Right lobe of liver (tissue), 6 donors: ENCODE measurements at regions not wholly inside any gene's neighbourhood (a gene's known extent, or its start where the extent isn't known, plus 50 kb on each side); places are given as distances from the start of the nearest gene placed in this dataset.

Experiments
- ATAC-seq, 4 donors: fragments of 200-7000 bp; cut with Tn5 transposase; one replicate each; pipeline ENCODE4 v1.9.1; 2020; ENCODE audit warnings: mild to moderate bottlenecking in 4 of 4, moderate library complexity in 4 of 4
- DNase-seq, 3 donors: peaks; one replicate each; pipeline ENCODE4 v3.0.0-alpha.2; 2020
- H3K27ac ChIP-seq, 3 donors: fragments of 200-600 bp; one replicate each; pipeline ENCODE4 v1.8.0; 2022
- H3K27me3 ChIP-seq, 2 donors: fragments of 200-600 bp; one replicate each; pipeline ENCODE4 v1.8.0; 2022
- H3K36me3 ChIP-seq, 4 donors: fragments of 200-600 bp; sonication (generic) in 1 of 4; one replicate each; pipeline versions ENCODE4 v1.5.1 to v1.8.0; 2017 to 2022; ENCODE audit warnings: control low read depth in 1 of 4
- H3K4me1 ChIP-seq, 4 donors: fragments of 200-600 bp; sonication (generic) in 1 of 4; one replicate each; pipeline versions ENCODE4 v1.5.1 to v1.8.0; 2017 to 2022; ENCODE audit warnings: control low read depth in 1 of 4
- H3K4me3 ChIP-seq, 3 donors: fragments of 200-600 bp; one replicate each; pipeline ENCODE4 v1.8.0; 2022
- H3K9me3 ChIP-seq, 4 donors: fragments of 200-600 bp; sonication (generic) in 1 of 4; one replicate each; pipeline versions ENCODE4 v1.5.1 to v1.8.0; 2017 to 2022; ENCODE audit warnings: control low read depth in 1 of 4
- CTCF ChIP-seq, 4 donors: fragments of 200-600 bp in 3 of 4; fragments of 450-650 bp in 1 of 4; IDR thresholded peaks; one replicate each; pipeline versions ENCODE4 v1.5.1 to v1.8.0; 2016 to 2022; ENCODE audit warnings: antibody characterized with exemption in 4 of 4, mild to moderate bottlenecking in 2 of 4
- POLR2A ChIP-seq: fragments of 450-650 bp; IDR thresholded peaks from one replicate; pipeline ENCODE4 v1.6.1; 2017; ENCODE audit warnings: antibody characterized with exemption, mild to moderate bottlenecking
- WGBS: methylation state at CpG from one replicate; pipeline ENCODE4 v1.1.6; 2018; ENCODE audit warnings: low coverage, low lambda C conversion rate; ENCODE audit not compliant: insufficient coverage; ENCODE audit errors: missing lambda C conversion rate; 5-methylcytosine and 5-hydroxymethylcytosine counted together
- intact Hi-C, 2 donors: fragments of 100-400 bp; cut with DNase I; formaldehyde crosslinking; loops; one replicate each; pipeline versions ENCODE4 v1.11.2 to v1.14.1; 2022
- donor health status: DM: no; HTN: yes; CAD: no.
- donor health status: DM: no; HTN: no; CAD: no.
- donor health status: DM: no; HTN: no; CAD: no.
- donor health status: DM: no; HTN: yes; CAD: no.
- donor health status: DM: no; HTN: yes; CAD: no.

DNA sequence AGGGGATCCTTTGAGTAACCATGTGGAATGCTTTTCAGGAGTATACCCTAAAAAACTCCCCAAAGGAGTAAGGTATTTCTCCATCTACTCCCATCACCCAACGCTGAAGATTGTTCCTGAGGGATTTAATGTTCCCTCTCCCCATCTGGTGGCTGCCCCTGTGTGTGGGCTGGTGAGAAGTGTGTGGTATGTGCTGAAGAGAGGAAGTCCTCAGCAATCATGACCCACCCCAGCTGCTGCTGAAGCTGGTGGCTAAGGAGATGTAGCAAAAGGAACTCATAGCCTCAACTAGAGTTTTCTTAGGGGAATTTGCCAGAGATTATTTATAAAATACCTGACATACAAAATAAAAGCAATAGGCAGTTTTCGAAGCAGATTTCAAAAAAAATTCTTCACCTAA, 114.3 kb upstream of the JAG1 start:
- peaks cover 0 to 16% (median 0%) of the 10 kb centered on the region in 4 donors for H3K4me1 ChIP-seq
- H3K36me3 ChIP-seq, result no peaks in the 10 kb centered on the region
- H3K27ac ChIP-seq, result no peak overlapping the region
- H3K27me3 ChIP-seq, result no peaks in the 10 kb centered on the region
- no peak overlapping the region for H3K4me3 ChIP-seq
- no peak for TF ChIP-seq POLR2A
- TF ChIP-seq CTCF (IDR thresholded peaks at IDR 0.05), result no peak
- H3K9me3 ChIP-seq, result no peaks in the 10 kb centered on the region
- intact Hi-C loops, result no loop called here
- DNase-seq (no peak), ATAC-seq (no peak)
- 79% methylated on average over 2 of the region's 2 CpGs for WGBS

- Histone ChIP-seq H3K27ac (no peak overlapping the region), H3K27me3 (no peaks in the 10 kb centered on the region), H3K4me3 (no peak overlapping the region), H3K36me3 (no peaks in the 10 kb centered on the region), H3K9me3 (no peaks in the 10 kb centered on the region), H3K4me1 (peaks cover 0 to 16% (median 0%) of the 10 kb centered on the region in 4 donors)
- 89% methylated on average over 4 of the region's 4 CpGs for WGBS
- DNase-seq (no peak), ATAC-seq (no peak)
- TF ChIP-seq CTCF (IDR thresholded peaks at IDR 0.05), result no peak
- TF ChIP-seq POLR2A, result no peak
- intact Hi-C loops, result no loop called here
Measured at GRCh38 chr20:10788877-10789276, 115.1 kb upstream of the JAG1 start.

- Histone ChIP-seq H3K4me1 (peaks cover 0 to 11% (median 0%) of the 10 kb centered on the region in 4 donors), H3K9me3 (no peaks in the 10 kb centered on the region), H3K4me3 (no peak overlapping the region), H3K27ac (no peak overlapping the region), H3K27me3 (no peaks in the 10 kb centered on the region), H3K36me3 (no peaks in the 10 kb centered on the region)
- ATAC-seq (no peak), DNase-seq (no peak)
- WGBS, result 88% methylated on average over 1 of the region's 1 CpG
- TF ChIP-seq POLR2A (no peak), CTCF (IDR thresholded peaks at IDR 0.05) (no peak)
- intact Hi-C loops, result no loop called here
Measured at GRCh38 chr20:10789386-10789785, 115.6 kb upstream of the JAG1 start.

DNA sequence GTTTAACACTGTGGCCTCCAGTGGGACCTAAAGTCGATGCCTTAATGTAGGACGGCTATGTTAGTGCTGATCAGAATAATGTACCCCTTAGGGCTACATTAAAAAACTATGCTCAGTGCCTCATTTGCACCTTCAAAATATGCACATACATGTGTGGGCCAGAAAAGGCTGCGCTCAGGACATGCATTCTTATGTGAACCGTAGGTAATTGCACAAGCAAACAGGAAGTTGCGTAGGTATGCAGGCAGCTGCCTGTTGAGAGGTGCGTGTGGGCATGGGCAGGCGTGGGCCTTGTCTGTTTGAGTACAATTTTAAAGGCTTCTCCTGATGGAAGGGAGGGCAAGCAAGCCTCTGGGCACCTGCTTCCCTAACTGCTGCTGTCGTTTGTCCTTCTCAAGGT, 116.2 kb upstream of the JAG1 start:
- TF ChIP-seq CTCF (IDR thresholded peaks at IDR 0.05), result no peak
- no peak for TF ChIP-seq POLR2A
- Histone ChIP-seq H3K4me3 (no peak overlapping the region), H3K4me1 (peaks cover 0 to 4% (median 0%) of the 10 kb centered on the region in 4 donors), H3K27ac (no peak overlapping the region), H3K9me3 (no peaks in the 10 kb centered on the region), H3K27me3 (no peaks in the 10 kb centered on the region), H3K36me3 (no peaks in the 10 kb centered on the region)
- ATAC-seq, result no peak
- DNase-seq, result no peak
- intact Hi-C loops, result no loop called here
- 64% methylated on average over 5 of the region's 8 CpGs for WGBS

- WGBS, result 42% methylated on average over 3 of the region's 3 CpGs
- ATAC-seq (no peak), DNase-seq (no peak)
- no peaks in the 10 kb centered on the region for H3K27me3 ChIP-seq
- H3K4me3 ChIP-seq, result no peak overlapping the region
- H3K9me3 ChIP-seq, result no peaks in the 10 kb centered on the region
- no peaks in the 10 kb centered on the region for H3K4me1 ChIP-seq
- intact Hi-C loops, result no loop called here
- TF ChIP-seq CTCF (IDR thresholded peaks at IDR 0.05) (no peak), POLR2A (no peak)
- no peaks in the 10 kb centered on the region for H3K36me3 ChIP-seq
- no peak overlapping the region for H3K27ac ChIP-seq
Measured at GRCh38 chr20:10792291-10792690, 118.5 kb upstream of the JAG1 start.
